NCI-H345 treated with DMSO at 0.1 percent for 48 hours (cell line): ENCODE measurements at regions not wholly inside any gene's neighbourhood (a gene's known extent, or its start where the extent isn't known, plus 50 kb on each side); places are given as distances from the start of the nearest gene placed in this dataset.
"Not testable (repeated sequence)": the region's sequence is repeated elsewhere in the genome, so short reads cannot be mapped to it uniquely, and the experiment has no call there.

Source experiments
- DNase-seq: peaks from one replicate; lab custom pipeline; 2025; ENCODE audit not compliant: unreplicated experiment; lab: John Stamatoyannopoulos, UW

DNA sequence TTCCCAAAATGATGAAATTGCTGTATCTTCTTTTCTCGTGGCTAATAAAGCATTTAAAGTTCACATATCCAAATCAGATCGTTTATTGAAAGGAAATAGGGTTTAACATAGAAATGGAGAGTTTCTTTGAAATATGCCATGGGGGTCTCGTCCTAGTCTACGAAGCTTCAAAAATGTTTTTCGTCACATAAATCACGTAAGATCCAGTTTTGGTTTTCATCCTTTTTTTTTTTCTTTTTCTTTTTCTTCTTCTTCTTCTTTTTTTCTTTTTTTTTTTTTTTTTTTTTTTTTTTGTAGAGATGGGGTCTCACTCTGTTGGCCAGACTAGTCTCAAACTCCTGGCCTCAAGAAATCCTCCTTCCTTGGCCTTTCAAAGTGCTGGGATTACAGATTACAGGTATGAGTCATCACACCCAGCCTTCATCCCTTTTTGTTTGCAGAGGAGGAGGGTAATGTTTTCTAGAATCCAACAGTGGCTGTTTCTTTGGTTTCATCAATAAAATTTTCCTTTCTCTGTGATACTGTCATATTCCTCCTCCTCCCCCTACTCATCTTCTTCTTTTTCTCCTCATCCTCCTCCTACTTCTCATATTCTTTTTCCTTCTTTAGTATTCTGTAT lies 94.7 kb upstream of the LOC128125822 start:
- DNase-seq: no peak

DNA sequence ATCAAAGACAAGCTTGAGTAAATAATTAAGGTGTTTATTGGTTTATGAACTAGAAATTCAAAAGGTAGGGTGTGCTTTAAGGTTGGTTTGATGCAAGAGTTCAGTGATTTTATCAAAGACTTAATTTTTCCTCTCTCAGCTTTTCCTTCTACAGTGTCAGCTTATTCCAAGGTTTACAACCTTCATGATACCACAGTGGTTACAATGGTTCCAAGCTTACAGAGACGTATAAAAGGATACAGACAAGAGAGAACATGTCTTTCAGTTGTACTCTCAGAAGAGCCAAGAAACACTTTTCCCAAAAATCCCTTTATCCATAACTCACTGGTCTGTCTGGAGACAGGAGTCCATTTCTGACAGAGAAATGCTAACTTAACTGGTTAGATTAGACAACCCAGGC lies 93.5 kb upstream of the LOC128125822 start:
- no peak for DNase-seq

DNA sequence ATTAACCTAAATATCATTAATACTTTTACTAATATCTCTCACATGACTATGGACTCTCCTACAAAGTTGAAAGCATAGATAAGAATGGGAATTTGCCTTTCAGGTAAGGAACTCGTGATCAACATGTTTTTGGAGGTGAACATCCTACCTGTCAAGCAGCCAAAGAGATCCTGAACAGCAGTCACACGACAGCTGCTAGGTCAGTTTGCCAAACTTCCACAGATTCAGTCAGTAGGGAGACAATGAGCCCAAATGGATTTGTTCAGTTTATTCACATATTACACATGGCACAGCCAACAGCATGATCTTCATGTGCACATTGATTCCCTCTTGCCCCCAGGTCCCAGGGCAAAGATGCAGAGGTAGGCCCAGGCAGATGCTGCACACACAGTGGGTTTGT lies 86.1 kb upstream of the LOC128125822 start:
- no peak for DNase-seq

DNA sequence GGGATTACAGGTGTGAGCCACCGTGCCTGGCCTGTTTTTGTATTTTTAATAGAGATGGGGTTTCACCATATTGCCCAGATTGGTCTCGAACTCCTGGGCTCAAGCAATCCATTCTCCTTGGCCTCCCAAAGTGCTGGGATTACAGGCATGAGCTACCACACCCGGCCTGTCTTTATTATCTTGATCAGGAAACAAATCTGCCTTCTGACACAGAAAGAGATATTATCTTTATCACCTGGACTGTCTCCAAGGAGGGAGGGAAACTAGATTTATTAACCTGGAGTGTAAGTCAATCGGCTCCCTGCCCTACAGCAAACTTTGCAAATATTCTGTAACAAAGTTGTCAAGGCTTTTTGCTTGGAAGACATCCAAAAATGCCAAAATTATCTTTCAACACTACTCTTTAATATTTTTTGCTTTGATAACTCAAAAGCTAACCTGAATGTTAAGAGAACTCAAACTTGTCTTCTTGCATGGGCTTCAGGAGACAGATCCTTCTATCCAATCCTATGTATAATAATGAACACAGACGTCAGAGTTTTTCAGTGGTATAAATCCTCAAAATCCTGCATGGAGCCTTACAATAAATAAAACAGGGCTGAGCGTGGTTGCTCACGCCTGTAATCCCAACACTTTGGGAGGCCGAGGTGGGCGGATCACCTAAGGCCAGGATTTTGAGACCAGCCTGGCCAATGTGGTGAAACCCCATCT lies 85.0 kb upstream of the LOC128125822 start:
- DNase-seq: no peak

DNA sequence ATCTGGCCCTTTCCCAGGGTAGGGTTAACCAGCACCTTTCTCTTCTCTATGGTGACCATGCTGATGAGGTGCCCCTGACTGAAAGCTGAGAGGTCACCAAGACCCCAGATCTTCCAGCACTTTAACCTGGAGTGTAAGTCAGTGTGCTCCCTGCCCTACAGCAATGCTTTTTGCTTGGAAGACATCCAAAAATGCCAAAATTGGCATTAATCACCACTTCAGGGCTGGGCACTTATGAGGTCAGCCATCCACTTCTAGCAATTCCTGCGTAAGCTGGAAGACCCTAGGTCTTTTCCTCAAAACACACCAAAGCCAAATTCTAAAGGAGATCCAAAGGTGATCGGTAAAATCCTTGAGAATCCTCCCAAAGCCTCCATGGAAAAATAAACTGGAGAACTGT lies 81.2 kb upstream of the LOC128125822 start:
- DNase-seq: no peak

DNA sequence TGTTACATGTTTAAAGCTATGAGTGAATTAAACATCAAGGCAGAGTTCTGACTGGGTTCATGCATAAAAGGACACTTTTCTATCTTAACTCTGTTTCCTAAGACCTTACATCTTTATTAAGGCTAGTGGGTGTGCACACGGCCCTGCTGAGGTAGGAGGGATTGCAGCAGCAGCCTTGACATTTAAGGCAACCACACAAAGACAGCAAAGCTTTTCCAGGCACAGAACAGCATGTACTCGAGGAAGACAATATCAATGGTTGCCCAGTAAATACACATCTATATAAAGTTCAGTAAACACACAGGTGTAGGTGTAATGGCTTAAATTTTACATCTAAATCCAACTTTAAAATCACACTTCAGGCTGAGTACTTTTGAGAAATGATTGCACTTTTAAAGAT lies 79.8 kb upstream of the LOC128125822 start:
- no peak for DNase-seq

DNA sequence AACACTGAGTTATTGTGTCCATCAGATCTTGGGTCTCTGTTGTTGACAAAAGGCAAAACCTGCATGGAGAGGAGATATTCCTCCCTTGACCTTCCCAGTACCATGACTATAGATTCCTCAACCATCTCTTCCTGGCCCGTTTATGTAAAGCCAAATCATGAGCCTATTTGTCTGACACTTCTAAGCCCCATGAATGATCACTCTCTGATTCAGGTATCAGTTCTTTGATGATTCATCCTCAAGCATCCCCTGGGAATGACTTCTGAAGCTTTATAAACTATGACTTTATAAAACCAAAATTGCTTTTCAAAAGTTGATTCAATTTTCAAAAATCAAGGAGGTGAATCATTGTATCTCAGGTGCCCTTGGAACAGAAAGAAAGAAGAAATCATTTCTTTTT lies 78.7 kb upstream of the LOC128125822 start:
- no peak for DNase-seq

DNA sequence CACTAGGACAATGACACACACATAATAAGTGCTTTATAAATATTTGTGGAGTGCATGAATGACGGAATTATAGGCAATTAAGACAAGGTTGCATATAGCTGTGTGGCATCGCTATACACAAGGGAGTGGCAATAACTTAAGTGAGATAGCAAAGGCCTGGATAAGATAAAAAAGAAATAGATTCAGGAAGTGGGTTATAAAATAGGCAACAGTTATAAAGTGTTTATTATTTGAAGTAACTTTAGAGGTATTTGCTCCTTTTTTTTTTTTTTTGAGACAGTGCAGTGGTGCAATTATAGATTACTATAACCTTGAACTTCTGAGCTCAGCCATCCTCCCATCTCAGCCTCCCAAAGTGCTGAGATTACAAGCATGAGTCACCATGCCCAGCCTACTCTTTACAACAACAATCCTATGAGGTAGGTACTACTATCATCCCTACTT lies 75.9 kb upstream of the LOC128125822 start:
- DNase-seq: no peak

DNA sequence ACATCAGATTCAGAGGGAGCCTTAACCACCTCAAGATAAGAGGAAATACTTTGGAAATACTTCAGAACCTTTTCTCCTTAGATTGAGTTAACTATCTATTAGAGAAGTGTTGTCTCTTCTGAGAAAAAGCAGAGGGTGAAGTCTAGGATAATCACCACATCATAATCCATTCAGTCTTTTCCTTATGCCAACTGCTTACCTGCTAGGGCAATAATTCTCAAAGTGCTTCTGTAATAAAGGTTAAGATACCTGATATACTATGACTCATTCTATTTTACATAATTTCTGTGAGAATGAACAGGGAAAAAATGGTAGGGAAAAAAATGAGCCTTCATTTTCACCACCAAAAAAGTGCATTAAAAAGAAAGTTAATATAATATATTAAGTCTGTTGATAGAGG lies 70.1 kb upstream of the LOC128125822 start:
- no peak for DNase-seq

DNA sequence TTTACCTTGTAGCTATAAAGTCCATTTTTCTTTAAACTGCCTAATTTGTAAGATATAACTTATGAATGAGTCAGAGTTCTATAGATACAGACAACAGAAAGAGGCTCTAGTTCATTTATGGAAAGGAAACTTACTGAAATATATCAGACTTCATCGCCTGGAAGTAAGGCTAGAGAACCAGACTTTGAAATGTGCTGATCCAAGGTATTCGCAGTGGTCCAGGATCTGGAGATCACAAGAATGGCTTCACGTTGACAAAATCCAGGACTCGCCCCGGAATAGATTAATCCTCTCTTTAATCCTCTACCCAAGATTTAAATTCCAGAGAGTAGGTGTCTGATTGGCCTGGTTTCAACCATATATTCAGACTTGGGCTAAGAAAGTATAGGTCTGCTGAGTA lies 69.1 kb upstream of the LOC128125822 start:
- no peak for DNase-seq

DNA sequence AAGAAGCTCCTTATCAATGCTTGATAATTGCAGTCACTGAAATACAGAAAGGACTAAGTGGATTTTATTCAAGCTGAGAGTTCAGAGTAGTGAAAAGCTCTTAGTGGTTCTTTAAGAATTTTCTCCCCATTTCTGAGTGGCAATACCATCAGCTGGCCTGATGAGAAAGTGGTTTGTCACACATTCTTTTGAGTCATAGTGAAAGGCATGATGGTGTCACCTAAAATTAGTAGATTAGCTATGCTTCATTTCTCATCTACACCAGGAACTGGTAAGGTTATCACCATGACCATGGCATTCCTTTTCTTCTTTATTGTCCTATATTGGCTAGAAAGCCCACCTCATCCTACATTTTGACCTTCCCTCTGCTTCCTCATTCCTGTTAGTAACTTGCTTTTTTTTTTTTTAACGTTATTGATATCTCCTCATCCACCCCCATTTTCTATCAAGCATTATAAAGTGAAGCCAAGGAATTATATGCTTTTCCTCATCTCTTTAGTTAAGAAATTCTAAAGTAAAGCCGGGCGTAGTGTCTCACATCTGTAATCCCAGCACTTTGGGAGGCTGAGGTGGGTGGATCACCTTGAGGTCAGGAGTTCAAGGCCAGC lies 67.4 kb upstream of the LOC128125822 start:
- no peak for DNase-seq

DNA sequence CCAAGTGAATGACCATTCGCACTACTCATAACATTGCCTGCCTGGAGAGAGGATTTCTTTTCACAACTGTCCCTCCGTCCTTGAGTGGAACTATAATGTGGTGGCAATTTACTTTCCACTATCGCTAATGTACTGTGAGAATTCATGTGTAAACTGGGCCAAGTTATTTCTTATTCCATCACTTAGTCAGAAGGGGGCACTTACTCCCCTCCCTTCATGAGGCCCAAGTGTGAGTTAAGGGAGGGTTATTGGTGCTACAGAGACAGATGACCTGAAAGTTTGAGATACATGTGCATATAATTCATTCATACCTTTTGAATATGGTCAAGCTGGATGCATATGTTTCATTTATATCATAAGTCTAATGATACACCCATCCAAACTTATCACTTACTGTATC lies 65.2 kb upstream of the LOC128125822 start:
- DNase-seq: no peak

DNA sequence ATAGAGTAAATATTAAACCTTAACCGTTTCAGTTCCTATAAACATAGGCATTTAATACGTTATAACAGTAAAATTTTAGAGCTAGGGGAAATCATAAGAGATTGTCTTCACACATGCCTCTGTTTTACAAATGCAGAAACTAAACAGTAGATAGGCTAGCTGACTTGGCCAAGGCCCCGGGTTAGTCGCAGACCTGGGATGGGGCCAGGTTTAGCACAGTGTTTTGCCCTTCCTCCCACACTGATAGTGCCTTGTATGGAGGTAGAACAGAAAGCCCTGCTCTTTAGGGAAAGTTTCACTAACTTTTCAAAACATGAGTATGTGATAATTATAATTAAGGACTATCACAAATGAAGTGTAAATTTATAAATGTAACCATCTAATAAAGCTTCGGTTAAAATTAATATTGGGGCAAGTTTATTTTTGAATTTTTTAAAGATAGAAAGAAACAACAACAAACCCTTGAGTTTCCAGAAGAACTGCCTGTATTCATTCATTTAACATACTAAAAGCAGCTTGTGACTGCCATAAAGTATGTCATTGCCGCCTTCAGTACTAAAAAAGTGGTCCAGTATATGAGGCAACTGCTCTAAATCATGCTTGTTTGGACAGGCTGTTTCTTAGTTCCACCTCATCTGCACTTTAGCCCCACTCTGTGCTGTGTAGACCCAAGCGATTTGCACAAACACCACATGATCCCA lies 62.5 kb upstream of the LOC128125822 start:
- no peak for DNase-seq

DNA sequence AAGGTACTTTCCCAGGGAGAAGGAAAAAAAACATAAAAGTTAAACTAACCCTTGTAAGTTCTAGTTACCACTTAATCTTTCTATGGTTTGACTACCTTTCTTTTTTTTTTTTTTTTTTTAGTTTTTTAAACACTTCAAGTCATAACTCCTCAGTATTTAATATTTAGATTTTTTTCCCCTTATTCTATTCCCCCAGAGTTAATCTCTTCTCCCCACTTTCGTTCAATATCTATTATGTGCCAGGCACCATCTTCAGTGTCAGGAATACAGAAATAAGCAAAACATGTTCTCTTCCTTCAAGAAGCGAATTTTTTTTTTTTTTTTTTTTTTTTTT lies 62.0 kb upstream of the LOC128125822 start:
- no peak for DNase-seq

DNA sequence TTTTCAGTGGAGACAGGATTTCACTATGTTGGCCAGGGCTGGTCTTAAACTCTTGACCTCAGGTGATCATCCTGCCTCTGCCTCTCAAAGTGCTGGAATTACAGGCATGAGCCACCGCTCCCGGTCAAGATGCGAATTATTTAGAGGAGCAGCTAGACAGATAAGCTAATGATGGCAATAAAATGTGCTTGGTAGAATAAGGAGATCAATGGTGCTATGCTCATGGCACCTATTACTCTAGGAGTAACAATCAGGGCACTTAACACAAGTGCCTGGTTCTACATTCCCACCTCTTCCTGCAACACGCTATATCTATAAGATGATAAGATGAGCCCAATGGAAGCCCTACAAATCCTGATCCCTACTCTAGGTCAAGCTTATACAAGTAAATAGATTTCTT lies 61.4 kb upstream of the LOC128125822 start:
- no peak for DNase-seq

DNA sequence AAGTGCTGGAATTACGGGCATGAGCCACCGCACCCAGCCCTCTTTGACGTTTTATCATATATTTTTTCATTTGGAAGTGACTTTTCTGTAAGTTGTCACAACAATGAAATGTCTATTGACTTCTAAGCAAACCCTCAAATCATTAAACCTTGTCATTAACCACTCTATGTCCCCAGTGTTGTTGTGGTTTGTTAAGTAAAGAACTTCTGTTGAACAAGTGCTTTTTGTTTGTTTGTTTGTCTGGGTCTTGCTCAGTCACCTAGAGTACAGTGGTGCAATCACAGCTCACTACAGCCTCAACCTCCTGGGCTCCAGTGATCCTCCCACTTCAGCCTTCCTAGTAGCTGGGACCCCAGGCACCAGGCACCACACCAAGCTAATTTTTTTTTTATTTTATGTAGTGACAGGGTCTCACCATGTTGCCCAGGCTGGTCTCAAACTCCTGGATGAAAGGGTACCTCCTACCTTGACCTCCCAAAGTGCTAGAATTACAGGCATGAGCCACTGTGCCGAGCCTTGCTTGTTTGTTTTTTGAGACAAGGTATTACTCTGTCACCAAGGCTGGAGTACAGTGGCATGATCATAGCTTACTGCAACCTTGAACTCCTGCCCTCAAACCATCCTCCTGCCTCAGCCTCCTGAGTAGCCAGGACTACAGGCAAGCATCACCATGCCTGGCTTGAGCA lies 57.6 kb upstream of the LOC128125822 start:
- no peak for DNase-seq

DNA sequence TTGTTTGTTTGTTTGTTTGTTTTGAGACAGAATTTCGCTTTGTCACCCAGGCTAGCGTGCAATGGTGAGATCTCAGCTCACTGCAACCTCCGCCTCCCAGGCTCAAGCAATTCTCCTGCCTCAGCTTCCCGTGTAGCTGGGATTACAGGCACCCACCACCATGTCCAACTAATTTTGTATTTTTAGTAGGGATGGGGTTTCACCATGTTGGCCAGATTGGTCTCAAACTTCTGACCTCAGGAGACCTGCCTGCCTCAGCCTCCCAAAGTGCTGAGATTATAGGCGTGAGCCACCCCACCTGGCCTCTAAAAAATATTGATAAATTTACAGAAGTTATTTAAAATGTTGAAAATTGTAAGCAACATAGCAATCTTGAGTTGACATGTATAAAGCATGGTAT lies 57.1 kb upstream of the LOC128125822 start:
- not testable (repeated sequence) for DNase-seq

DNA sequence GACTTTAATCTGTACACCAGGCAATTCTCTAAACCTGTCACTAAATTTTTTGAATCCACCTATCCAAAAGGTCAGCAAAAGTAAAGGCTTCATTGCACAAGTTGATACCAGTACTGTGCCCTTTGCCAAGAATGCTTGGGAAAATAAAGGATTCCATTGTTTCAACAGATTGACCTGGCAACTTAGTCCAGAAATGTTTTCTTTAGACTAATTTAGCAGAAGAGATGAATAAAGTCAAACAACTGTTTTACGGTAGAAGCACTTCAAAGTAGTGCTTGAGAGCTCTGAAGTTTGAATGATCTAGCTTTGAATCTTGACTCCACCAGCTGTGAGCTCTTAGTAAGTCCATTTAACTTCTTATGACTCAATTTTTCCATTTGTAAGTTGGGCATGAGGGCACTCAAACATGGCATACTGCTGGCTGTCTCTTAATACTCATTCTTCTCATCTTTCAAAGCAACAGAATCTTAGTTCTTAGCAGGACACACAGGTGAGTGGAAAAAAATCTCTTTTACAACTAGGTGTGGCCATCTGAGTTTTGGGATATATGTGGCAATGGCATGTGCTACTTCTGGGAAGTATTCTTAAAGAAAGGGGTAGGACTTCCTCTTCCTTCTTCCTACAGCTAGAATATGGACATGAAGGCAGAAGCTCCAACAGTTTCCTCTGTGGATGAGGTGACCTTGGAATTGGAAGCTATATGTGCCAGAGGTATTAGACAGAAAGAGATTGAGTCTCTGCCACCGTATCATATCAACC lies 55.9 kb upstream of the LOC128125822 start:
- DNase-seq: no peak

DNA sequence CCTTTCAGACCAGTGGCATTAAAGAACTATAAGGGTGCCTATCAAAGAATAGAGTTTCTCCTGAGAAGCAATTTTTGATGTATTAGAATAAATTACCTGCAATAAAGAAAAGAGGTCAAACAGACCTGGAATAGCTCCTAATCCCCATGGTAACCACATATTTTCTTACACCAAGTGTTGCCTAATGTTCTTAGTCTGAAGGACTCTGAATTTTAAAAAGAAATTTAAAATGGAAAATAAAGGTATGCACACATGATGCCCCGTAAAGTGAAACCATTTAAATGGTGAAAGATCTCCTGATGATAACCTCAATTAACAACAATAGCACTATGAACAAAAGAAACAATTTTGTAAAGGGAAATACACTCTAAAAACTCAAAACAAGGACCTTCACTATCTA lies 55.1 kb upstream of the LOC128125822 start:
- no peak for DNase-seq

DNA sequence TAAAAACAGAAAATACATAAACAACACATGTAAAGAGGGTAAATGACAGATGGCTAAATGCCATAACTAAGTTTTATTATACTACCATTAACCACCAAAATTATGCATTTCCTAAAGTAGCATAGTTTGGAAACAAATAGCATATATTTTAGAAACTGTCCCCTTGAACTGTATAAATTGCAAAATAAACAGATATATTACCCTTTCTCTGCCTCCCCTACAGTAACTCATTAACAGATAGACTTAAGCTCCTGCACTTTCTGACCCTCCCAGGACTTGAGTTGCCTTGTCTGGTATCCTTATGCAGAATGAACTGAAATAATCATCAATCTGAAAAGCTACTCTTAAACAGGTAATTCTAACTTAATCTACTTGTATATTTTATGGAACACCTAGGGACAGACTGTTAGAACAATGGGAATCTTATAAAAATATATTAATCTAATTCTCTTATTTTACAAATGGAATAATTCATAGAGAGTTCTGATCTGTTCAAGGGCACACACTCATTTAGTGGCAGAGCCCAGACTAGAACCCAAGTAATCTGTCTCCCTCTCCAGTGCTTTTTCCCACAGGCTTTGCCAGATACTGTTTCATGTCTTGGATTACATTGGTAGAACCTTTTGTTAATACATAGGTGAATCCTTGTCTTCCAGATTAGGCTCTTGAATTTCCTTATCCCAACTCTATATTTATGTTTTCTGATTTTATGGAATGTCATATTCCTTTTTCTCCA lies 50.6 kb upstream of the LOC128125822 start:
- DNase-seq: no peak
